T-helper 2 cell treated with Interferon-gamma antibody and Interleukin-4, amounts not matched to agents 100 ng/mL and 5 ng/mL, for 36 hours (primary cell): ENCODE measurements at regions not wholly inside any gene's neighbourhood (a gene's known extent, or its start where the extent isn't known, plus 50 kb on each side); places are given as distances from the start of the nearest gene placed in this dataset.

Experiments used
- intact Hi-C: fragments of 100-400 bp; cut with micrococcal nuclease; formaldehyde crosslinking; loops from one replicate; pipeline ENCODE4 v1.15.1; 2023

- intact Hi-C loops: no loop called here
These were observed 84.6 kb upstream of the FSTL4 start for GRCh38 chr5:133696782-133697507.

- intact Hi-C loops: no loop called here
These were observed 83.8 kb upstream of the FSTL4 start for GRCh38 chr5:133696006-133696584.

GRCh38 chr5:133694181-133694831 lies 82.0 kb upstream of the FSTL4 start:
- intact Hi-C loops: no loop called here

GRCh38 chr5:133691448-133691847 lies 79.1 kb upstream of the FSTL4 start:
- intact Hi-C loops: no loop called here

GRCh38 chr5:133690746-133691145 lies 78.4 kb upstream of the FSTL4 start:
- intact Hi-C loops: no loop called here

- intact Hi-C loops: no loop called here
These were observed 76.0 kb upstream of the FSTL4 start for GRCh38 chr5:133688391-133688790.

GRCh38 chr5:133687212-133688061 lies 75.1 kb upstream of the FSTL4 start:
- intact Hi-C loops: no loop called here

GRCh38 chr5:133686566-133686965 lies 74.2 kb upstream of the FSTL4 start:
- intact Hi-C loops: no loop called here

GRCh38 chr5:133685402-133686018 lies 73.2 kb upstream of the FSTL4 start:
- intact Hi-C loops: no loop called here

- intact Hi-C loops: no loop called here
These were observed 71.6 kb upstream of the FSTL4 start for GRCh38 chr5:133683646-133684596.

- intact Hi-C loops: no loop called here
These were observed 70.1 kb upstream of the FSTL4 start for GRCh38 chr5:133682451-133682850.

GRCh38 chr5:133681896-133682295 lies 69.6 kb upstream of the FSTL4 start:
- intact Hi-C loops: no loop called here

- intact Hi-C loops: no loop called here
These were observed 68.7 kb upstream of the FSTL4 start for GRCh38 chr5:133680830-133681565.

GRCh38 chr5:133679534-133679933 lies 67.2 kb upstream of the FSTL4 start:
- intact Hi-C loops: no loop called here

- intact Hi-C loops: no loop called here
These were observed 63.2 kb upstream of the FSTL4 start for GRCh38 chr5:133675376-133676154.

- intact Hi-C loops: no loop called here
These were observed 58.0 kb upstream of the FSTL4 start for GRCh38 chr5:133670336-133670735.

- intact Hi-C loops: no loop called here
These were observed 57.1 kb upstream of the FSTL4 start for GRCh38 chr5:133669472-133669871.

GRCh38 chr5:133668458-133668857 lies 56.1 kb upstream of the FSTL4 start:
- intact Hi-C loops: no loop called here

- intact Hi-C loops: no loop called here
These were observed 54.9 kb upstream of the FSTL4 start for GRCh38 chr5:133667217-133667616.
